BLaER1 treated with 17β-estradiol and CSF1 and Interleukin-3, amounts not matched to agents 10 nM and 100 nM (cell line): ENCODE measurements at regions not wholly inside any gene's neighbourhood (a gene's known extent, or its start where the extent isn't known, plus 50 kb on each side); places are given as distances from the start of the nearest gene placed in this dataset.
A peak's percentile ranks its signal among the peaks of the same experiment; 100 is the strongest.

Experiments
- H3K27ac ChIP-seq, 11 experiments: shearing (Covaris generic); formaldehyde crosslinking; 2 replicates each; pipeline ENCODE4 v1.8.1; 2022
- H3K27me3 ChIP-seq, 11 experiments: shearing (Covaris generic); formaldehyde crosslinking; 2 replicates each; pipeline ENCODE4 v1.8.1; 2022
- H3K36me3 ChIP-seq, 11 experiments: shearing (Covaris generic); formaldehyde crosslinking; 2 replicates each; pipeline ENCODE4 v1.8.1; 2022
- H3K4me1 ChIP-seq, 10 experiments: shearing (Covaris generic); formaldehyde crosslinking; 2 replicates each; pipeline ENCODE4 v1.8.1; 2022
- H3K4me2 ChIP-seq, 11 experiments: shearing (Covaris generic); formaldehyde crosslinking; 2 replicates each; pipeline ENCODE4 v1.8.1; 2022
- H3K4me3 ChIP-seq, 10 experiments: shearing (Covaris generic); formaldehyde crosslinking; 2 replicates each; pipeline ENCODE4 v1.8.1; 2022
- H3K9ac ChIP-seq, 11 experiments: shearing (Covaris generic); formaldehyde crosslinking; 2 replicates each; pipeline ENCODE4 v1.8.1; 2022
- H3K9me3 ChIP-seq, 11 experiments: shearing (Covaris generic); formaldehyde crosslinking; replicated peaks in 1 of 11; 2 replicates each; pipeline ENCODE4 v1.8.1; 2022
- H4K20me1 ChIP-seq, 11 experiments: shearing (Covaris generic); formaldehyde crosslinking; 2 replicates each; pipeline ENCODE4 v1.8.1; 2022
- Cebpa-rat ChIP-seq, 11 experiments: shearing (Covaris generic); IDR thresholded peaks; 2 replicates each; pipeline ENCODE4 v1.8.1; 2022

GRCh38 chr1:63074321-63074720, 248.0 kb upstream of the FOXD3 start:
- Histone ChIP-seq H4K20me1 (no peaks in the 10 kb centered on the region), H3K4me2 (peak overlapping the region in 10 of 11 experiments; percentile 44 to 77 (median 62); a peak in 12 of 22 replicates), H3K9me3 (peaks cover 4 to 20% (median 8%) of the 10 kb centered on the region in 11 experiments; a peak in 11 of 22 replicates), H3K4me1 (no peaks in the 10 kb centered on the region), H3K9ac (no peak overlapping the region; a peak in 1 of 22 replicates), H3K27ac (no peak overlapping the region), H3K27me3 (peaks cover 14 to 31% (median 25%) of the 10 kb centered on the region in 11 experiments), H3K36me3 (no peaks in the 10 kb centered on the region), H3K4me3 (peak overlapping the region in 5 of 10 experiments; percentile 41 to 64 (median 51); a peak in 10 of 20 replicates)
- TF ChIP-seq Cebpa-rat (IDR thresholded peaks at IDR 0.05), result no peak

- Histone ChIP-seq H4K20me1 (no peaks in the 10 kb centered on the region), H3K9me3 (no peaks in the 10 kb centered on the region; a peak in 1 of 22 replicates), H3K4me3 (no peak overlapping the region), H3K4me1 (0 out of 20 replicates have a peak, but pooled peaks cover 0 to 5% (median 0%) of the 10 kb centered on the region in 10 experiments), H3K9ac (no peak overlapping the region), H3K36me3 (no peaks in the 10 kb centered on the region), H3K4me2 (0 out of 22 replicates have a peak overlapping the region, but pooled peaks of 1 of the 11 experiments have one; percentile 10), H3K27me3 (no peaks in the 10 kb centered on the region), H3K27ac (no peak overlapping the region)
- TF ChIP-seq Cebpa-rat (IDR thresholded peaks at IDR 0.05), result no peak
Measured at GRCh38 chr1:63082766-63083165, 239.6 kb upstream of the FOXD3 start.

GRCh38 chr1:63087966-63088365, 234.4 kb upstream of the FOXD3 start:
- Histone ChIP-seq H3K27me3 (no peaks in the 10 kb centered on the region), H4K20me1 (no peaks in the 10 kb centered on the region), H3K27ac (no peak overlapping the region), H3K4me3 (no peak overlapping the region), H3K9ac (no peak overlapping the region), H3K9me3 (0 out of 22 replicates have a peak, but pooled peaks cover 0 to 3% (median 0%) of the 10 kb centered on the region in 11 experiments), H3K4me1 (0 out of 20 replicates have a peak, but pooled peaks cover 0 to 1% (median 0%) of the 10 kb centered on the region in 10 experiments), H3K36me3 (no peaks in the 10 kb centered on the region), H3K4me2 (no peak overlapping the region)
- no peak for TF ChIP-seq Cebpa-rat (IDR thresholded peaks at IDR 0.05)

- H3K4me1 ChIP-seq, result no peaks in the 10 kb centered on the region
- no peak overlapping the region for H3K4me3 ChIP-seq
- H3K36me3 ChIP-seq, result no peaks in the 10 kb centered on the region
- H3K9ac ChIP-seq, result no peak overlapping the region
- H3K27ac ChIP-seq, result no peak overlapping the region
- H4K20me1 ChIP-seq, result no peaks in the 10 kb centered on the region
- H3K4me2 ChIP-seq, result no peak overlapping the region
- no peak for TF ChIP-seq Cebpa-rat (IDR thresholded peaks at IDR 0.05)
- H3K27me3 ChIP-seq, result no peaks in the 10 kb centered on the region
- H3K9me3 ChIP-seq, result no peaks in the 10 kb centered on the region
Measured at GRCh38 chr1:63099188-63099587, 223.2 kb upstream of the FOXD3 start.

GRCh38 chr1:63101336-63101735, 221.0 kb upstream of the FOXD3 start:
- no peaks in the 10 kb centered on the region for H3K27me3 ChIP-seq
- H4K20me1 ChIP-seq, result no peaks in the 10 kb centered on the region
- H3K27ac ChIP-seq, result no peak overlapping the region
- no peak for TF ChIP-seq Cebpa-rat (IDR thresholded peaks at IDR 0.05)
- no peak overlapping the region for H3K4me2 ChIP-seq
- H3K9me3 ChIP-seq, result no peaks in the 10 kb centered on the region
- no peak overlapping the region for H3K9ac ChIP-seq
- no peaks in the 10 kb centered on the region for H3K36me3 ChIP-seq
- no peak overlapping the region for H3K4me3 ChIP-seq
- H3K4me1 ChIP-seq, result no peaks in the 10 kb centered on the region

- no peak for TF ChIP-seq Cebpa-rat (IDR thresholded peaks at IDR 0.05)
- H3K9me3 ChIP-seq, result no peaks in the 10 kb centered on the region
- no peak overlapping the region for H3K27ac ChIP-seq
- H3K4me1 ChIP-seq, result no peaks in the 10 kb centered on the region
- no peak overlapping the region for H3K4me3 ChIP-seq
- H4K20me1 ChIP-seq, result no peaks in the 10 kb centered on the region
- no peak overlapping the region for H3K9ac ChIP-seq
- H3K36me3 ChIP-seq, result no peaks in the 10 kb centered on the region
- H3K4me2 ChIP-seq, result no peak overlapping the region
- no peaks in the 10 kb centered on the region for H3K27me3 ChIP-seq
Measured at GRCh38 chr1:63103682-63104081, 218.7 kb upstream of the FOXD3 start.

GRCh38 chr1:63107066-63107465, 215.3 kb upstream of the FOXD3 start:
- no peak overlapping the region for H3K9ac ChIP-seq
- TF ChIP-seq Cebpa-rat (IDR thresholded peaks at IDR 0.05), result no peak
- no peak overlapping the region for H3K4me3 ChIP-seq
- no peaks in the 10 kb centered on the region for H3K36me3 ChIP-seq
- peaks cover 0 to 4% (median 0%) of the 10 kb centered on the region in 10 experiments; a peak in 3 of 20 replicates for H3K4me1 ChIP-seq
- no peaks in the 10 kb centered on the region for H4K20me1 ChIP-seq
- H3K9me3 ChIP-seq, result no peaks in the 10 kb centered on the region
- H3K4me2 ChIP-seq, result no peak overlapping the region
- no peak overlapping the region for H3K27ac ChIP-seq
- no peaks in the 10 kb centered on the region for H3K27me3 ChIP-seq

GRCh38 chr1:63108206-63108605, 214.2 kb upstream of the FOXD3 start:
- Histone ChIP-seq H3K9ac (no peak overlapping the region), H3K9me3 (no peaks in the 10 kb centered on the region), H3K4me2 (no peak overlapping the region), H3K27ac (no peak overlapping the region), H3K4me1 (peaks cover 0 to 6% (median 0%) of the 10 kb centered on the region in 10 experiments; a peak in 3 of 20 replicates), H3K27me3 (no peaks in the 10 kb centered on the region), H4K20me1 (no peaks in the 10 kb centered on the region), H3K36me3 (no peaks in the 10 kb centered on the region), H3K4me3 (no peak overlapping the region)
- no peak for TF ChIP-seq Cebpa-rat (IDR thresholded peaks at IDR 0.05)

- Histone ChIP-seq H3K4me2 (peak overlapping the region in 1 of 11 experiments; percentile 17; a peak in 1 of 22 replicates), H3K4me3 (no peak overlapping the region), H3K27me3 (no peaks in the 10 kb centered on the region), H3K36me3 (no peaks in the 10 kb centered on the region), H3K4me1 (peaks cover 0 to 18% (median 3%) of the 10 kb centered on the region in 10 experiments; a peak in 10 of 20 replicates), H3K27ac (no peak overlapping the region), H4K20me1 (no peaks in the 10 kb centered on the region), H3K9me3 (no peaks in the 10 kb centered on the region), H3K9ac (no peak overlapping the region)
- TF ChIP-seq Cebpa-rat (IDR thresholded peaks at IDR 0.05), result no peak
Measured at GRCh38 chr1:63112155-63112900, 210.0 kb upstream of the FOXD3 start.
